Endodermal cell (in vitro differentiated cells): ENCODE measurements at regions not wholly inside any gene's neighbourhood (a gene's known extent, or its start where the extent isn't known, plus 50 kb on each side); places are given as distances from the start of the nearest gene placed in this dataset.

Experiments
- DNase-seq: peaks from one replicate; pipeline ENCODE4 v3.0.0-alpha.2; 2017
- H3K27ac ChIP-seq: 2 replicates; pipeline ENCODE4 v1.5.1; 2013; ENCODE audit warnings: mild to moderate bottlenecking, low read depth, low read length, moderate library complexity
- H3K27me3 ChIP-seq: 2 replicates; pipeline ENCODE4 v1.6.1; 2013; ENCODE audit warnings: mild to moderate bottlenecking, low read length, moderate library complexity; ENCODE audit not compliant: insufficient read depth, control insufficient read depth, poor library complexity, severe bottlenecking
- H3K36me3 ChIP-seq: 2 replicates; pipeline ENCODE4 v1.7.0; 2013; ENCODE audit warnings: mild to moderate bottlenecking, low read length, moderate library complexity; ENCODE audit not compliant: control insufficient read depth, insufficient read depth
- H3K4me1 ChIP-seq: one replicate; pipeline ENCODE4 v1.7.0; 2013; ENCODE audit warnings: low read length; ENCODE audit not compliant: control insufficient read depth, insufficient read depth
- H3K4me3 ChIP-seq: 2 replicates; pipeline ENCODE4 v1.5.1; 2013; ENCODE audit warnings: mild to moderate bottlenecking, low read length, moderate library complexity
- H3K9ac ChIP-seq: 2 replicates; pipeline ENCODE4 v1.6.1; 2013; ENCODE audit warnings: mild to moderate bottlenecking, low read length, moderate library complexity; ENCODE audit not compliant: poor library complexity, severe bottlenecking; ENCODE audit errors: extremely low read depth
- H3K9me3 ChIP-seq: 2 replicates; pipeline ENCODE4 v1.6.1; 2013; ENCODE audit warnings: mild to moderate bottlenecking, low read length, moderate library complexity; ENCODE audit not compliant: control insufficient read depth
- H3K27ac Mint-ChIP-seq: 2 replicates; pipeline ENCODE4 v1.8.0; 2020; ENCODE audit warnings: mixed read lengths
- H3K27me3 Mint-ChIP-seq: 2 replicates; pipeline ENCODE4 v1.8.0; 2021; ENCODE audit warnings: mild to moderate bottlenecking, mixed read lengths; ENCODE audit not compliant: insufficient read depth
- H3K36me3 Mint-ChIP-seq: 2 replicates; pipeline ENCODE4 v1.8.0; 2020; ENCODE audit warnings: low read depth, mixed read lengths
- H3K4me1 Mint-ChIP-seq: 2 replicates; pipeline ENCODE4 v1.8.0; 2020; ENCODE audit warnings: mixed read lengths
- H3K4me3 Mint-ChIP-seq: 2 replicates; pipeline ENCODE4 v1.8.0; 2020; ENCODE audit warnings: mild to moderate bottlenecking, moderate library complexity, mixed read lengths
- H3K9me3 Mint-ChIP-seq: 2 replicates; pipeline ENCODE4 v1.8.0; 2020; ENCODE audit warnings: mild to moderate bottlenecking, mixed read lengths
- CTCF ChIP-seq: fragments of 200-600 bp; sonication (generic); conservative IDR thresholded peaks from 2 replicates; pipeline ENCODE4 v1.5.0; 2021; ENCODE audit warnings: antibody characterized with exemption, mild to moderate bottlenecking
- WGBS, 2 experiments: methylation state at CpG; one replicate each; pipeline versions ENCODE4 v1.1.5 to v1.1.7; 2013; ENCODE audit warnings: missing lambda C conversion rate in 2 of 2, mixed read lengths in 1 of 2; ENCODE audit not compliant: insufficient coverage in 1 of 2, insufficient read length in 1 of 2; 5-methylcytosine and 5-hydroxymethylcytosine counted together

- Mint-ChIP-seq H3K4me3 (no peak overlapping the region), H3K27ac (no peak overlapping the region), H3K9me3 (no peaks in the 10 kb centered on the region), H3K27me3 (no peaks in the 10 kb centered on the region), H3K4me1 (peaks cover 5% of the 10 kb centered on the region), H3K36me3 (no peaks in the 10 kb centered on the region)
- Histone ChIP-seq H3K4me3 (no peak overlapping the region), H3K9me3 (no peaks in the 10 kb centered on the region), H3K4me1 (peaks cover 3% of the 10 kb centered on the region), H3K9ac (no peak overlapping the region), H3K36me3 (no peaks in the 10 kb centered on the region), H3K27me3 (no peaks in the 10 kb centered on the region), H3K27ac (no peak overlapping the region)
- WGBS, 2 experiments: 86% methylated on average over 1 of the region's 1 CpG; no CpG with 5 or more reads in 1 of the 2 experiments
- no peak for DNase-seq
- no peak for TF ChIP-seq CTCF
These were observed 138.8 kb upstream of the DLGAP1 start for GRCh38 chr18:4593895-4594294.

- Mint-ChIP-seq H3K27me3 (no peaks in the 10 kb centered on the region), H3K4me1 (peaks cover 8% of the 10 kb centered on the region), H3K9me3 (no peaks in the 10 kb centered on the region), H3K4me3 (no peak overlapping the region), H3K27ac (no peak overlapping the region), H3K36me3 (no peaks in the 10 kb centered on the region)
- no peak for TF ChIP-seq CTCF
- H3K36me3 ChIP-seq: no peaks in the 10 kb centered on the region
- no peak overlapping the region for H3K4me3 ChIP-seq
- no peaks in the 10 kb centered on the region for H3K27me3 ChIP-seq
- 90 to 92% methylated on average over 2 to 3 of the region's 4 CpGs for WGBS, 2 experiments
- H3K9ac ChIP-seq: no peak overlapping the region
- no peak for DNase-seq
- peaks cover 3% of the 10 kb centered on the region for H3K4me1 ChIP-seq
- no peaks in the 10 kb centered on the region for H3K9me3 ChIP-seq
- H3K27ac ChIP-seq: no peak overlapping the region
These were observed 138.4 kb upstream of the DLGAP1 start for GRCh38 chr18:4593459-4593858.

- no peak overlapping the region for H3K27ac Mint-ChIP-seq
These were observed 134.1 kb upstream of the DLGAP1 start for GRCh38 chr18:4589056-4589800.

More at GRCh38 chr18:4589056-4589800, 134.1 kb upstream of the DLGAP1 start:
- no peak for TF ChIP-seq CTCF
- Histone ChIP-seq H3K9me3 (no peaks in the 10 kb centered on the region), H3K27ac (no peak overlapping the region), H3K27me3 (no peaks in the 10 kb centered on the region), H3K36me3 (no peaks in the 10 kb centered on the region), H3K4me3 (no peak overlapping the region), H3K4me1 (peaks cover 3% of the 10 kb centered on the region), H3K9ac (no peak overlapping the region)
- Mint-ChIP-seq H3K27me3 (no peaks in the 10 kb centered on the region), H3K4me1 (peaks cover 8% of the 10 kb centered on the region), H3K36me3 (no peaks in the 10 kb centered on the region), H3K9me3 (no peaks in the 10 kb centered on the region), H3K4me3 (no peak overlapping the region)
- WGBS, 2 experiments: 86% methylated on average over 1 to 4 of the region's 5 CpGs
- no peak for DNase-seq
